ENCODE measurements at regions not wholly inside any gene's neighbourhood (a gene's known extent, or its start where the extent isn't known, plus 50 kb on each side); places are given as distances from the start of the nearest gene placed in this dataset.

- TF ChIP-seq TAF1 (IDR thresholded peaks at IDR 0.05; ENCODE audit: low read depth, low read length) = no peak
- TF ChIP-seq POLR2AphosphoS5 (IDR thresholded peaks at IDR 0.05; ENCODE audit: low read depth, low read length) = no peak
- TF ChIP-seq POLR2A (IDR thresholded peaks at IDR 0.05; ENCODE audit: low read depth, low read length) = no peak
- TF ChIP-seq PAX5 (IDR thresholded peaks at IDR 0.05; ENCODE audit: insufficient read depth, low read length, severe bottlenecking) = no peak
These were observed 207.3 kb upstream of the ADO start for GRCh38 chr10:62597226-62597625.

All from GM12891 (cell line).